ENCODE measurements at regions not wholly inside any gene's neighbourhood (a gene's known extent, or its start where the extent isn't known, plus 50 kb on each side); places are given as distances from the start of the nearest gene placed in this dataset.

GRCh38 chr4:181905708-181906107 is 337.5 kb upstream of the TENM3 start:
- H3K36me3 ChIP-seq (ENCODE audit: control insufficient read depth, insufficient read depth, low read length), result no peaks in the 10 kb centered on the region
- H3K27ac ChIP-seq (ENCODE audit: low read length), result no peak overlapping the region
- DNase-seq, result no peak
- 80% methylated on average over 1 of the region's 4 CpGs for WGBS (ENCODE audit: insufficient coverage, low lambda C conversion rate)
- H3K4me3 ChIP-seq (ENCODE audit: low read length), result no peak overlapping the region
- H3K27me3 ChIP-seq (ENCODE audit: control insufficient read depth, insufficient read depth, low read length), result no peaks in the 10 kb centered on the region
- H3K9me3 ChIP-seq (ENCODE audit: control insufficient read depth, low read depth, low read length), result no peaks in the 10 kb centered on the region
- H3K4me1 ChIP-seq (ENCODE audit: control insufficient read depth, insufficient read depth, low read length), result no peaks in the 10 kb centered on the region

GRCh38 chr4:181908168-181908567 is 335.0 kb upstream of the TENM3 start:
- DNase-seq, result no peak
- no CpG with 5 or more reads among the region's 1 CpG for WGBS (ENCODE audit: insufficient coverage, low lambda C conversion rate)
- H3K36me3 ChIP-seq (ENCODE audit: control insufficient read depth, insufficient read depth, low read length), result no peaks in the 10 kb centered on the region
- no peak overlapping the region for H3K4me3 ChIP-seq (ENCODE audit: low read length)
- H3K27ac ChIP-seq (ENCODE audit: low read length), result no peak overlapping the region
- no peaks in the 10 kb centered on the region for H3K27me3 ChIP-seq (ENCODE audit: control insufficient read depth, insufficient read depth, low read length)
- no peaks in the 10 kb centered on the region for H3K9me3 ChIP-seq (ENCODE audit: control insufficient read depth, low read depth, low read length)
- no peaks in the 10 kb centered on the region for H3K4me1 ChIP-seq (ENCODE audit: control insufficient read depth, insufficient read depth, low read length)

DNA sequence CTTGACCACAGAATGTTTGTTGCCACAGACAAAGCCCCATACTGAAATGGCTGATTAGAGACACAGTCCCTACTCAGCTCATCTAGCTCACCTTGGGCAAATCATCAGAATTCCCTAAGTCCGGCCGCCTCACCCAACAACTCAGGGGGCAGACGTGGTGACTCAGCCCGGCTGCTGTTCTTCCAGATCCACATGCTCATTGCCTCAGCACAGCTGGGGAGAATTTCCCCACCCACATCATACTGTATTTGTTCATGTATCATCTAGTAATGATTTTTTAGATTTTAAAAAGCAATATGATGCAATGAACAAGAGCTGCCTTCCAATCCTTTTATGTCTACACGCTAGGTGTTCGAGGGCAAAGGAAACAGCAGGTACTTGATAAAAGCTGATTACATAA is 333.8 kb upstream of the TENM3 start:
- no peak for DNase-seq
- no peaks in the 10 kb centered on the region for H3K27me3 ChIP-seq (ENCODE audit: control insufficient read depth, insufficient read depth, low read length)

GRCh38 chr4:181911420-181911819 is 331.8 kb upstream of the TENM3 start:
- Histone ChIP-seq H3K9me3 (ENCODE audit: control insufficient read depth, low read depth, low read length) (no peaks in the 10 kb centered on the region), H3K36me3 (ENCODE audit: control insufficient read depth, insufficient read depth, low read length) (no peaks in the 10 kb centered on the region), H3K4me1 (ENCODE audit: control insufficient read depth, insufficient read depth, low read length) (no peaks in the 10 kb centered on the region), H3K27ac (ENCODE audit: low read length) (no peak overlapping the region), H3K4me3 (ENCODE audit: low read length) (no peak overlapping the region), H3K27me3 (ENCODE audit: control insufficient read depth, insufficient read depth, low read length) (no peaks in the 10 kb centered on the region)
- WGBS (ENCODE audit: insufficient coverage, low lambda C conversion rate), result no CpG with 5 or more reads among the region's 2 CpGs
- DNase-seq, result no peak

More for the DNA sequence above, 333.8 kb upstream of the TENM3 start:
- Histone ChIP-seq H3K4me1 (ENCODE audit: control insufficient read depth, insufficient read depth, low read length) (no peaks in the 10 kb centered on the region), H3K4me3 (ENCODE audit: low read length) (no peak overlapping the region), H3K9me3 (ENCODE audit: control insufficient read depth, low read depth, low read length) (no peaks in the 10 kb centered on the region), H3K27ac (ENCODE audit: low read length) (no peak overlapping the region), H3K36me3 (ENCODE audit: control insufficient read depth, insufficient read depth, low read length) (no peaks in the 10 kb centered on the region)
- no CpG with 5 or more reads among the region's 6 CpGs for WGBS (ENCODE audit: insufficient coverage, low lambda C conversion rate)

- H3K27ac ChIP-seq (ENCODE audit: low read length), result no peak overlapping the region
- H3K4me1 ChIP-seq (ENCODE audit: control insufficient read depth, insufficient read depth, low read length), result no peaks in the 10 kb centered on the region
- no peak for DNase-seq
- no peaks in the 10 kb centered on the region for H3K36me3 ChIP-seq (ENCODE audit: control insufficient read depth, insufficient read depth, low read length)
- WGBS (ENCODE audit: insufficient coverage, low lambda C conversion rate), result no CpG with 5 or more reads among the region's 4 CpGs
- no peaks in the 10 kb centered on the region for H3K27me3 ChIP-seq (ENCODE audit: control insufficient read depth, insufficient read depth, low read length)
- no peaks in the 10 kb centered on the region for H3K9me3 ChIP-seq (ENCODE audit: control insufficient read depth, low read depth, low read length)
- no peak overlapping the region for H3K4me3 ChIP-seq (ENCODE audit: low read length)
Measured at GRCh38 chr4:181933471-181933870, 309.7 kb upstream of the TENM3 start.

DNA sequence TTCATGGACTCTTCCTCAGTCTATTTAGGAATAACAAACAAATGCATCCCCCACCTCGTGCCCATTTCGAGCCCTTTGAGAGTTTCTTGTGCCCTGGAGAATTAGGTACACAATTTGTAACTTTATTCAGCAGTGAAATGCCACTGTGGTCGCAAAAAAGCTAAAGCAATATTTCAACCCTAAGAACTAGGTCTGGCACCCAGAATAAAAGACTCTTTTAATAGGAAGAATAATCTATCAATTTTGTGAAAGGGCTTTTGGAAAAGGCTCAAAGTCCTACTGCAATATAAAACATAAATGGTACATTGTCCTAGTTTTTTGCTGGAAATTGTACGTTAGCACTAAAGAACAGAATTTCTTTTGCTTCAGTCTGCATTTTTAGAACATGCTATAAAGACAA is 304.6 kb upstream of the TENM3 start:
- DNase-seq, result no peak
- Histone ChIP-seq H3K27me3 (ENCODE audit: control insufficient read depth, insufficient read depth, low read length) (no peaks in the 10 kb centered on the region), H3K27ac (ENCODE audit: low read length) (no peak overlapping the region), H3K9me3 (ENCODE audit: control insufficient read depth, low read depth, low read length) (no peaks in the 10 kb centered on the region), H3K4me1 (ENCODE audit: control insufficient read depth, insufficient read depth, low read length) (no peaks in the 10 kb centered on the region), H3K4me3 (ENCODE audit: low read length) (no peak overlapping the region), H3K36me3 (ENCODE audit: control insufficient read depth, insufficient read depth, low read length) (no peaks in the 10 kb centered on the region)
- 100% methylated on average over 1 of the region's 4 CpGs for WGBS (ENCODE audit: insufficient coverage, low lambda C conversion rate)

- no peak overlapping the region for H3K4me3 ChIP-seq (ENCODE audit: low read length)
- no peaks in the 10 kb centered on the region for H3K36me3 ChIP-seq (ENCODE audit: control insufficient read depth, insufficient read depth, low read length)
- H3K4me1 ChIP-seq (ENCODE audit: control insufficient read depth, insufficient read depth, low read length), result no peaks in the 10 kb centered on the region
- no peak for DNase-seq
- H3K27me3 ChIP-seq (ENCODE audit: control insufficient read depth, insufficient read depth, low read length), result no peaks in the 10 kb centered on the region
- WGBS (ENCODE audit: insufficient coverage, low lambda C conversion rate), result no CpG with 5 or more reads among the region's 15 CpGs
- no peaks in the 10 kb centered on the region for H3K9me3 ChIP-seq (ENCODE audit: control insufficient read depth, low read depth, low read length)
- H3K27ac ChIP-seq (ENCODE audit: low read length), result no peak overlapping the region
Measured at GRCh38 chr4:181939199-181939945, 303.8 kb upstream of the TENM3 start.

- Histone ChIP-seq H3K27me3 (ENCODE audit: control insufficient read depth, insufficient read depth, low read length) (no peaks in the 10 kb centered on the region), H3K9me3 (ENCODE audit: control insufficient read depth, low read depth, low read length) (no peaks in the 10 kb centered on the region), H3K4me3 (ENCODE audit: low read length) (no peak overlapping the region), H3K4me1 (ENCODE audit: control insufficient read depth, insufficient read depth, low read length) (no peaks in the 10 kb centered on the region), H3K36me3 (ENCODE audit: control insufficient read depth, insufficient read depth, low read length) (no peaks in the 10 kb centered on the region), H3K27ac (ENCODE audit: low read length) (no peak overlapping the region)
- WGBS (ENCODE audit: insufficient coverage, low lambda C conversion rate), result no CpG with 5 or more reads among the region's 8 CpGs
- no peak for DNase-seq
Measured at GRCh38 chr4:181944527-181944926, 298.7 kb upstream of the TENM3 start.

- Histone ChIP-seq H3K36me3 (ENCODE audit: control insufficient read depth, insufficient read depth, low read length) (no peaks in the 10 kb centered on the region), H3K4me3 (ENCODE audit: low read length) (no peak overlapping the region), H3K9me3 (ENCODE audit: control insufficient read depth, low read depth, low read length) (no peaks in the 10 kb centered on the region), H3K4me1 (ENCODE audit: control insufficient read depth, insufficient read depth, low read length) (no peaks in the 10 kb centered on the region), H3K27ac (ENCODE audit: low read length) (no peak overlapping the region), H3K27me3 (ENCODE audit: control insufficient read depth, insufficient read depth, low read length) (no peaks in the 10 kb centered on the region)
- 100% methylated on average over 1 of the region's 4 CpGs for WGBS (ENCODE audit: insufficient coverage, low lambda C conversion rate)
- DNase-seq, result no peak
Measured at GRCh38 chr4:181946902-181947301, 296.3 kb upstream of the TENM3 start.

- H3K4me1 ChIP-seq (ENCODE audit: control insufficient read depth, insufficient read depth, low read length), result no peaks in the 10 kb centered on the region
- H3K27ac ChIP-seq (ENCODE audit: low read length), result no peak overlapping the region
- no peak for DNase-seq
- 100% methylated on average over 1 of the region's 3 CpGs for WGBS (ENCODE audit: insufficient coverage, low lambda C conversion rate)
- no peak overlapping the region for H3K4me3 ChIP-seq (ENCODE audit: low read length)
- no peaks in the 10 kb centered on the region for H3K36me3 ChIP-seq (ENCODE audit: control insufficient read depth, insufficient read depth, low read length)
- no peaks in the 10 kb centered on the region for H3K27me3 ChIP-seq (ENCODE audit: control insufficient read depth, insufficient read depth, low read length)
- H3K9me3 ChIP-seq (ENCODE audit: control insufficient read depth, low read depth, low read length), result no peaks in the 10 kb centered on the region
Measured at GRCh38 chr4:181948839-181949382, 294.3 kb upstream of the TENM3 start.
